IMR-90 (cell line): ENCODE measurements at regions not wholly inside any gene's neighbourhood (a gene's known extent, or its start where the extent isn't known, plus 50 kb on each side); places are given as distances from the start of the nearest gene placed in this dataset.

Experiments
- ATAC-seq: fragments of 200-7000 bp; cut with Tn5 transposase; 2 replicates; pipeline ENCODE4 v1.9.1; 2020; ENCODE audit warnings: low read depth, mild to moderate bottlenecking, moderate library complexity
- BruUV-seq: library from RNA; stranded (reverse); fragments of 400-500 nt; replicated peaks from 2 replicates; lab custom pipeline; 2021; lab: Mats Ljungman, UMichigan
- CTCF ChIA-PET: fragments of 300-600 bp; formaldehyde crosslinking; extraction: SDS; loops from one replicate; lab custom pipeline; 2021; ENCODE audit warnings: antibody characterized with exemption; lab: Yijun Ruan, JAX
- POLR2A ChIA-PET: fragments of 300-600 bp; sonication (Branson Sonifier 250); formaldehyde crosslinking; loops from one replicate; lab custom pipeline; 2022; ENCODE audit warnings: antibody characterized with exemption; ENCODE audit not compliant: unreplicated experiment; lab: Charles Lee
- DNase-seq: peaks from one replicate; pipeline ENCODE4 v3.0.0; 2013
- H2AFZ ChIP-seq: replicated peaks from 2 replicates; pipeline ENCODE3; 2013; ENCODE audit warnings: low read length, mild to moderate bottlenecking; ENCODE audit not compliant: poor library complexity
- H2AK5ac ChIP-seq: 2 replicates; pipeline ENCODE4 v1.6.1; 2013; ENCODE audit warnings: low read depth, low read length, inconsistent platforms
- H2AK9ac ChIP-seq: replicated peaks from 2 replicates; pipeline ENCODE3; 2013; ENCODE audit warnings: mild to moderate bottlenecking, low read depth, low read length, moderate library complexity; ENCODE audit not compliant: poor library complexity
- H2BK120ac ChIP-seq: 2 replicates; pipeline ENCODE4 v1.6.1; 2013; ENCODE audit warnings: low read depth, low read length, inconsistent platforms
- H2BK15ac ChIP-seq: 3 replicates; pipeline ENCODE4 v1.6.1; 2013; ENCODE audit warnings: low read depth, low read length, inconsistent platforms
- H2BK20ac ChIP-seq: 2 replicates; pipeline ENCODE4 v1.6.1; 2013; ENCODE audit warnings: low read depth, mild to moderate bottlenecking, inconsistent platforms, low read length, moderate library complexity
- H2BK5ac ChIP-seq: 2 replicates; pipeline ENCODE4 v1.6.1; 2013; ENCODE audit warnings: mild to moderate bottlenecking, low read depth, low read length, inconsistent platforms; ENCODE audit not compliant: poor library complexity, severe bottlenecking
- H3K14ac ChIP-seq: replicated peaks from 2 replicates; pipeline ENCODE4 v1.6.1; 2013; ENCODE audit warnings: low read depth, low read length, inconsistent platforms
- H3K18ac ChIP-seq: 2 replicates; pipeline ENCODE4 v1.6.1; 2013; ENCODE audit warnings: low read depth, low read length, control low read depth
- H3K23ac ChIP-seq: 2 replicates; pipeline ENCODE4 v1.6.1; 2013; ENCODE audit warnings: low read depth, low read length, inconsistent platforms
- H3K27ac ChIP-seq: 2 replicates; pipeline ENCODE4 v1.5.1; 2013; ENCODE audit warnings: mild to moderate bottlenecking, control low read depth, low read length; ENCODE audit not compliant: insufficient read depth
- H3K27me3 ChIP-seq: 2 replicates; pipeline ENCODE4 v1.6.1; 2013; ENCODE audit warnings: low read length; ENCODE audit not compliant: control insufficient read depth, insufficient read depth
- H3K36me3 ChIP-seq: 2 replicates; pipeline ENCODE4 v1.6.1; 2013; ENCODE audit warnings: low read length, mixed read lengths; ENCODE audit not compliant: control insufficient read depth, insufficient read depth
- H3K4ac ChIP-seq: 2 replicates; pipeline ENCODE4 v1.6.1; 2013; ENCODE audit warnings: low read depth, low read length, inconsistent platforms
- H3K4me1 ChIP-seq: 2 replicates; pipeline ENCODE4 v1.6.1; 2013; ENCODE audit warnings: low read length, mixed read lengths; ENCODE audit not compliant: control insufficient read depth, insufficient read depth
- H3K4me2 ChIP-seq: 2 replicates; pipeline ENCODE4 v1.6.1; 2013; ENCODE audit warnings: low read depth, mild to moderate bottlenecking, control low read depth, low read length, moderate library complexity
- H3K4me3 ChIP-seq: 2 replicates; pipeline ENCODE4 v1.5.1; 2013; ENCODE audit warnings: low read depth, mild to moderate bottlenecking, control low read depth, low read length, moderate library complexity; ENCODE audit not compliant: insufficient read depth
- H3K56ac ChIP-seq: 2 replicates; pipeline ENCODE4 v1.6.1; 2013; ENCODE audit warnings: low read length, inconsistent platforms; ENCODE audit not compliant: insufficient read depth; ENCODE audit errors: extremely low read depth
- H3K79me1 ChIP-seq, 2 experiments: 2 replicates each; pipeline ENCODE4 v1.6.1; 2013; ENCODE audit warnings: low read length in 2 of 2, inconsistent platforms in 1 of 2, low read depth in 1 of 2
- H3K9ac ChIP-seq: 2 replicates; pipeline ENCODE4 v1.6.1; 2013; ENCODE audit warnings: low read depth, low read length, control low read depth
- H3K9me1 ChIP-seq: 2 replicates; pipeline ENCODE4 v1.6.1; 2013; ENCODE audit warnings: low read length, inconsistent platforms; ENCODE audit not compliant: insufficient read depth
- H3K9me3 ChIP-seq: 2 replicates; pipeline ENCODE4 v1.6.1; 2013; ENCODE audit warnings: low read length; ENCODE audit not compliant: control insufficient read depth, insufficient read depth
- H4K20me1 ChIP-seq: 2 replicates; pipeline ENCODE4 v1.6.1; 2013; ENCODE audit warnings: low read length, inconsistent platforms; ENCODE audit not compliant: insufficient read depth
- H4K5ac ChIP-seq: 2 replicates; pipeline ENCODE4 v1.6.1; 2013; ENCODE audit warnings: mild to moderate bottlenecking, low read depth, low read length, control low read depth
- H4K8ac ChIP-seq, 2 experiments: 2 replicates each; pipeline ENCODE4 v1.6.1; 2013; ENCODE audit warnings: low read depth in 2 of 2, low read length in 2 of 2, control low read depth in 1 of 2, inconsistent platforms in 1 of 2
- H4K91ac ChIP-seq: 2 replicates; pipeline ENCODE4 v1.6.1; 2013; ENCODE audit warnings: low read depth, low read length, inconsistent platforms; ENCODE audit not compliant: insufficient read depth
- BHLHE40 ChIP-seq: fragments of 150-350 bp; IDR thresholded peaks from 2 replicates; pipeline ENCODE4 v1.6.1; 2016; ENCODE audit warnings: mild to moderate bottlenecking, low read depth, low read length
- CEBPB ChIP-seq: IDR thresholded peaks from 2 replicates; pipeline ENCODE4 v1.6.1; 2012; ENCODE audit warnings: low read depth, low read length, improper control_type of control experiment
- CHD1 ChIP-seq: IDR thresholded peaks from 2 replicates; pipeline ENCODE4 v1.6.1; 2012; ENCODE audit warnings: low read depth, low read length, improper control_type of control experiment
- CTCF ChIP-seq: conservative IDR thresholded peaks from 2 replicates; pipeline ENCODE4 v1.5.1; 2012; ENCODE audit warnings: mild to moderate bottlenecking, low read depth, low read length, improper control_type of control experiment
- ELK1 ChIP-seq: fragments of 150-350 bp; IDR thresholded peaks from 2 replicates; pipeline ENCODE4 v1.6.1; 2016; ENCODE audit warnings: low read depth, mild to moderate bottlenecking, low read length, moderate library complexity, borderline replicate concordance
- FOS ChIP-seq: fragments of 150-350 bp; IDR thresholded peaks from 2 replicates; pipeline ENCODE4 v1.6.1; 2016; ENCODE audit warnings: low read depth, low read length
- MAFK ChIP-seq: IDR thresholded peaks from 2 replicates; pipeline ENCODE4 v1.6.1; 2012; ENCODE audit warnings: low read depth, low read length, improper control_type of control experiment
- MAZ ChIP-seq: IDR thresholded peaks from 2 replicates; pipeline ENCODE4 v1.6.1; 2012; ENCODE audit warnings: low read depth, mild to moderate bottlenecking, low read length, improper control_type of control experiment, moderate library complexity, borderline replicate concordance
- MXI1 ChIP-seq: IDR thresholded peaks from 2 replicates; pipeline ENCODE4 v1.6.1; 2012; ENCODE audit warnings: low read depth, mild to moderate bottlenecking, low read length, moderate library complexity, borderline replicate concordance
- NFE2L2 ChIP-seq: fragments of 150-350 bp; IDR thresholded peaks from 2 replicates; pipeline ENCODE4 v1.6.1; 2016; ENCODE audit warnings: low read depth, mild to moderate bottlenecking, low read length
- POLR2A ChIP-seq: IDR thresholded peaks from 2 replicates; pipeline ENCODE4 v1.6.1; 2012; ENCODE audit warnings: mild to moderate bottlenecking, low read depth, low read length
- RAD21 ChIP-seq: IDR thresholded peaks from 2 replicates; pipeline ENCODE4 v1.6.1; 2012; ENCODE audit warnings: low read length, improper control_type of control experiment
- RCOR1 ChIP-seq: IDR thresholded peaks from 2 replicates; pipeline ENCODE4 v1.6.1; 2012; ENCODE audit warnings: mild to moderate bottlenecking, low read length, improper control_type of control experiment; ENCODE audit not compliant: insufficient replicate concordance
- RFX5 ChIP-seq: IDR thresholded peaks from 2 replicates; pipeline ENCODE4 v1.8.0; 2012; ENCODE audit warnings: low read depth, mild to moderate bottlenecking, low read length, moderate library complexity
- SMC3 ChIP-seq: fragments of 150-350 bp; IDR thresholded peaks from 2 replicates; pipeline ENCODE4 v1.6.1; 2016; ENCODE audit warnings: low read depth, mild to moderate bottlenecking, antibody characterized with exemption, low read length, moderate library complexity
- USF2 ChIP-seq: fragments of 150-350 bp; IDR thresholded peaks from 2 replicates; pipeline ENCODE4 v1.6.1; 2017; ENCODE audit warnings: mild to moderate bottlenecking, antibody characterized with exemption, low read length, low read depth
- dilution Hi-C: fragments of 300-500 bp; cut with HindIII; formaldehyde crosslinking; loops from one replicate; pipeline ENCODE4 v1.14.3; 2018; ENCODE audit warnings: low sequenced_read_pairs; ENCODE audit not compliant: unreplicated experiment
- in situ Hi-C: fragments of 300-500 bp; cut with MboI; formaldehyde crosslinking; loops from 3 replicates; pipeline ENCODE4 v1.14.3; 2019; ENCODE audit warnings: low sequenced_read_pairs, inconsistent platforms, mixed read lengths
- intact Hi-C: fragments of 100-400 bp; cut with micrococcal nuclease; formaldehyde crosslinking; loops from 2 replicates; pipeline ENCODE4 v1.10.0; 2022

- Histone ChIP-seq H2AK9ac (no peak overlapping the region), H3K27ac (no peak overlapping the region), H3K79me1 (no peaks in the 10 kb centered on the region), H2BK120ac (no peak overlapping the region), H3K4me1 (no peaks in the 10 kb centered on the region), H3K23ac (no peak overlapping the region), H4K5ac (no peak overlapping the region), H3K9me3 (peaks cover 3% of the 10 kb centered on the region; the same call in 1 of the 2 replicates), H3K4me3 (no peak overlapping the region), H3K4ac (no peak overlapping the region), H4K8ac (no peak overlapping the region), H2BK15ac (no peak overlapping the region), H2AK5ac (no peak overlapping the region), H3K14ac (no peak overlapping the region), H2BK20ac (no peak overlapping the region), H3K9ac (no peak overlapping the region), H3K27me3 (no peaks in the 10 kb centered on the region), H2BK5ac (no peak overlapping the region), H2AFZ (no peak overlapping the region), H3K18ac (no peak overlapping the region), H4K20me1 (no peaks in the 10 kb centered on the region), H3K9me1 (no peaks in the 10 kb centered on the region), H3K36me3 (no peaks in the 10 kb centered on the region), H4K91ac (no peak overlapping the region), H3K4me2 (no peak overlapping the region), H3K56ac (no peak overlapping the region)
- dilution Hi-C loops, result no loop called here
- no peak for DNase-seq
- CTCF ChIA-PET, result no interaction called here
- no TSS peak for BruUV-seq
- ATAC-seq, result no peak
- in situ Hi-C loops, result no loop called here
- TF ChIP-seq MAFK (no peak), FOS (no peak), MXI1 (no peak), SMC3 (no peak), BHLHE40 (no peak), RFX5 (no peak), CHD1 (no peak), ELK1 (no peak), CTCF (no peak), POLR2A (no peak), NFE2L2 (no peak), RAD21 (no peak), RCOR1 (no peak), MAZ (no peak), USF2 (no peak), CEBPB (no peak)
- POLR2A ChIA-PET, result no interaction called here
- intact Hi-C loops, result no loop called here
Measured at GRCh38 chr13:68834375-68834774, 1273.3 kb upstream of the ATXN8OS start.
